ENCODE measurements at regions not wholly inside any gene's neighbourhood (a gene's known extent, or its start where the extent isn't known, plus 50 kb on each side); places are given as distances from the start of the nearest gene placed in this dataset.

- Mint-ChIP-seq H3K27ac (no peak overlapping the region), H3K27me3 (ENCODE audit: low read depth) (no peaks in the 10 kb centered on the region), H3K36me3 (no peaks in the 10 kb centered on the region), H3K4me1 (0 out of 2 replicates have a peak, but pooled peaks cover 3% of the 10 kb centered on the region), H3K9me3 (no peaks in the 10 kb centered on the region), H3K4me3 (no peak overlapping the region)
- ChIA-PET POLR2A (no interaction called here), CTCF (no interaction called here)
- ATAC-seq = no peak
- DNase-seq (ENCODE audit: low spot score) = no peak
- TF ChIP-seq NFATC4 (CRISPR knock-in tag; IDR thresholded peaks at IDR 0.05) (no peak), CREB1 (CRISPR knock-in tag; IDR thresholded peaks at IDR 0.05) (no peak), CREM (CRISPR knock-in tag; IDR thresholded peaks at IDR 0.05) (no peak), ZNF317 (CRISPR knock-in tag; IDR thresholded peaks at IDR 0.05; ENCODE audit: borderline replicate concordance, low read depth) (no peak), ZNF121 (CRISPR knock-in tag; IDR thresholded peaks at IDR 0.05) (no peak), ATF3 (CRISPR knock-in tag; conservative IDR thresholded peaks at IDR 0.05) (no peak), ATF1 (CRISPR knock-in tag; IDR thresholded peaks at IDR 0.05) (no peak), TEAD1 (CRISPR knock-in tag; IDR thresholded peaks at IDR 0.05) (no peak), PRRX2 (CRISPR knock-in tag; IDR thresholded peaks at IDR 0.05) (no peak), PREB (CRISPR knock-in tag; IDR thresholded peaks at IDR 0.05; ENCODE audit: borderline replicate concordance) (no peak)
- TF ChIP-seq, protein P1, sequence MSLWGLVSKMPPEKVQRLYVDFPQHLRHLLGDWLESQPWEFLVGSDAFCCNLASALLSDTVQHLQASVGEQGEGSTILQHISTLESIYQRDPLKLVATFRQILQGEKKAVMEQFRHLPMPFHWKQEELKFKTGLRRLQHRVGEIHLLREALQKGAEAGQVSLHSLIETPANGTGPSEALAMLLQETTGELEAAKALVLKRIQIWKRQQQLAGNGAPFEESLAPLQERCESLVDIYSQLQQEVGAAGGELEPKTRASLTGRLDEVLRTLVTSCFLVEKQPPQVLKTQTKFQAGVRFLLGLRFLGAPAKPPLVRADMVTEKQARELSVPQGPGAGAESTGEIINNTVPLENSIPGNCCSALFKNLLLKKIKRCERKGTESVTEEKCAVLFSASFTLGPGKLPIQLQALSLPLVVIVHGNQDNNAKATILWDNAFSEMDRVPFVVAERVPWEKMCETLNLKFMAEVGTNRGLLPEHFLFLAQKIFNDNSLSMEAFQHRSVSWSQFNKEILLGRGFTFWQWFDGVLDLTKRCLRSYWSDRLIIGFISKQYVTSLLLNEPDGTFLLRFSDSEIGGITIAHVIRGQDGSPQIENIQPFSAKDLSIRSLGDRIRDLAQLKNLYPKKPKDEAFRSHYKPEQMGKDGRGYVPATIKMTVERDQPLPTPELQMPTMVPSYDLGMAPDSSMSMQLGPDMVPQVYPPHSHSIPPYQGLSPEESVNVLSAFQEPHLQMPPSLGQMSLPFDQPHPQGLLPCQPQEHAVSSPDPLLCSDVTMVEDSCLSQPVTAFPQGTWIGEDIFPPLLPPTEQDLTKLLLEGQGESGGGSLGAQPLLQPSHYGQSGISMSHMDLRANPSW (CRISPR knock-in tag; conservative IDR thresholded peaks at IDR 0.05; ENCODE audit: low read depth) = no peak
These were observed 167.2 kb downstream of the CNTN3 start for GRCh38 chr3:74447221-74447620.

- Mint-ChIP-seq H3K9me3 (no peaks in the 10 kb centered on the region), H3K27ac (no peak overlapping the region), H3K4me3 (no peak overlapping the region), H3K36me3 (no peaks in the 10 kb centered on the region), H3K27me3 (ENCODE audit: low read depth) (no peaks in the 10 kb centered on the region), H3K4me1 (0 out of 2 replicates have a peak, but pooled peaks cover 3% of the 10 kb centered on the region)
- CTCF ChIA-PET = no interaction called here
- DNase-seq (ENCODE audit: low spot score) = no peak
- ATAC-seq = no peak
- TF ChIP-seq SMAD4 (CRISPR knock-in tag; IDR thresholded peaks at IDR 0.05) (no peak), ATF1 (CRISPR knock-in tag; IDR thresholded peaks at IDR 0.05) (no peak), ZNF532 (CRISPR knock-in tag; IDR thresholded peaks at IDR 0.05; ENCODE audit: borderline replicate concordance) (no peak), SMAD3 (CRISPR knock-in tag; IDR thresholded peaks at IDR 0.05; ENCODE audit: borderline replicate concordance) (no peak), NR1H2 (CRISPR knock-in tag; IDR thresholded peaks at IDR 0.05) (no peak)
- POLR2A ChIA-PET = no interaction called here
These were observed 168.9 kb downstream of the CNTN3 start for GRCh38 chr3:74445541-74445940.

- ATAC-seq (no peak), DNase-seq (ENCODE audit: low spot score) (no peak)
- H3K4me1 Mint-ChIP-seq = 0 out of 2 replicates have a peak, but pooled peaks cover 3% of the 10 kb centered on the region
- H3K27me3 Mint-ChIP-seq (ENCODE audit: low read depth) = no peaks in the 10 kb centered on the region
- ChIA-PET POLR2A (no interaction called here), CTCF (no interaction called here)
- H3K4me3 Mint-ChIP-seq = no peak overlapping the region
- no peaks in the 10 kb centered on the region for H3K36me3 Mint-ChIP-seq
- H3K9me3 Mint-ChIP-seq = no peaks in the 10 kb centered on the region
- H3K27ac Mint-ChIP-seq = no peak overlapping the region
- TF ChIP-seq, protein P2, sequence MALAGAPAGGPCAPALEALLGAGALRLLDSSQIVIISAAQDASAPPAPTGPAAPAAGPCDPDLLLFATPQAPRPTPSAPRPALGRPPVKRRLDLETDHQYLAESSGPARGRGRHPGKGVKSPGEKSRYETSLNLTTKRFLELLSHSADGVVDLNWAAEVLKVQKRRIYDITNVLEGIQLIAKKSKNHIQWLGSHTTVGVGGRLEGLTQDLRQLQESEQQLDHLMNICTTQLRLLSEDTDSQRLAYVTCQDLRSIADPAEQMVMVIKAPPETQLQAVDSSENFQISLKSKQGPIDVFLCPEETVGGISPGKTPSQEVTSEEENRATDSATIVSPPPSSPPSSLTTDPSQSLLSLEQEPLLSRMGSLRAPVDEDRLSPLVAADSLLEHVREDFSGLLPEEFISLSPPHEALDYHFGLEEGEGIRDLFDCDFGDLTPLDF (CRISPR knock-in tag; IDR thresholded peaks at IDR 0.05) = no peak
- TF ChIP-seq, protein P1 (CRISPR knock-in tag; conservative IDR thresholded peaks at IDR 0.05; ENCODE audit: low read depth) = no peak
These were observed 171.4 kb downstream of the CNTN3 start for GRCh38 chr3:74443102-74443501.
